ENCODE measurements at regions not wholly inside any gene's neighbourhood (a gene's known extent, or its start where the extent isn't known, plus 50 kb on each side); places are given as distances from the start of the nearest gene placed in this dataset.

DNA sequence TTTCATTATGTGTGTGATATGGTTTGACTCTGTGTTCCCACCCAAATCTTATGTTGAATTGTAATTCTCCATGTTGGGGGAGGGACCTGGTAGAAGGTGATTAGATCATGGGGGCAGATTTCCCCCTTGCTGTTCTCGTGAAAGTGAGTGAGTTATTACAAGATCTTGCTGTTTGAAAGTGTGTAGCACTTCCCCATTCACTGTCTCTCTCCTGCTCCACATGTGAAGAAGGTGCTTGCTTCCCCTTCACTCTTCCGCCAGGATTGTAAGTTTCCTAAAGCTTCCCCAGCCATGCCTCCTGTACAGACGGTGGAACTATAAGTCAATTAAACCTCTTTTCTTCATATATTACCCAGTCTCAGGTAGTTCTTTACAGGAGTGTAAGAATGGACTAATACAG is 54.3 kb upstream of the SERTM1 start:
- TF ChIP-seq, protein P1, sequence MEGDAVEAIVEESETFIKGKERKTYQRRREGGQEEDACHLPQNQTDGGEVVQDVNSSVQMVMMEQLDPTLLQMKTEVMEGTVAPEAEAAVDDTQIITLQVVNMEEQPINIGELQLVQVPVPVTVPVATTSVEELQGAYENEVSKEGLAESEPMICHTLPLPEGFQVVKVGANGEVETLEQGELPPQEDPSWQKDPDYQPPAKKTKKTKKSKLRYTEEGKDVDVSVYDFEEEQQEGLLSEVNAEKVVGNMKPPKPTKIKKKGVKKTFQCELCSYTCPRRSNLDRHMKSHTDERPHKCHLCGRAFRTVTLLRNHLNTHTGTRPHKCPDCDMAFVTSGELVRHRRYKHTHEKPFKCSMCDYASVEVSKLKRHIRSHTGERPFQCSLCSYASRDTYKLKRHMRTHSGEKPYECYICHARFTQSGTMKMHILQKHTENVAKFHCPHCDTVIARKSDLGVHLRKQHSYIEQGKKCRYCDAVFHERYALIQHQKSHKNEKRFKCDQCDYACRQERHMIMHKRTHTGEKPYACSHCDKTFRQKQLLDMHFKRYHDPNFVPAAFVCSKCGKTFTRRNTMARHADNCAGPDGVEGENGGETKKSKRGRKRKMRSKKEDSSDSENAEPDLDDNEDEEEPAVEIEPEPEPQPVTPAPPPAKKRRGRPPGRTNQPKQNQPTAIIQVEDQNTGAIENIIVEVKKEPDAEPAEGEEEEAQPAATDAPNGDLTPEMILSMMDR (IDR thresholded peaks at IDR 0.05; ENCODE audit: control extremely low read depth in 1 of 3, insufficient read depth in 1 of 3, low read depth in 1 of 3, low read length in 3 of 3): no peak
- TF ChIP-seq EZH2 (IDR thresholded peaks at IDR 0.05; ENCODE audit: low read depth, low read length, severe bottlenecking): no peak
- TF ChIP-seq CEBPB (IDR thresholded peaks at IDR 0.05; ENCODE audit: low read depth, low read length): no peak
- TF ChIP-seq POLR2A (IDR thresholded peaks at IDR 0.05; ENCODE audit: control extremely low read depth in 1 of 2, low read depth in 2 of 2, low read length in 2 of 2): no peak
- TF ChIP-seq GABPA (IDR thresholded peaks at IDR 0.05; ENCODE audit: borderline replicate concordance, insufficient read depth, low read length): no peak
- no peak for TF ChIP-seq SUZ12 (IDR thresholded peaks at IDR 0.05; ENCODE audit: low read length)
- TF ChIP-seq CHD1 (IDR thresholded peaks at IDR 0.05; ENCODE audit: low read depth, low read length): no peak
